ENCODE measurements at regions not wholly inside any gene's neighbourhood (a gene's known extent, or its start where the extent isn't known, plus 50 kb on each side); places are given as distances from the start of the nearest gene placed in this dataset.

GRCh38 chr14:83814896-83815295 lies 1715.0 kb upstream of the FLRT2 start:
- H3K36me3 Mint-ChIP-seq (ENCODE audit: low read depth) = no peaks in the 10 kb centered on the region
- no peak overlapping the region for H3K4me3 Mint-ChIP-seq
- no peaks in the 10 kb centered on the region for H3K27me3 Mint-ChIP-seq
- H3K4me1 Mint-ChIP-seq (ENCODE audit: low read depth) = no peaks in the 10 kb centered on the region
- intact Hi-C loops (cut with micrococcal nuclease) = no loop called here
- no peak overlapping the region for H3K27ac Mint-ChIP-seq
- H3K9me3 Mint-ChIP-seq = peaks cover 24% of the 10 kb centered on the region

DNA sequence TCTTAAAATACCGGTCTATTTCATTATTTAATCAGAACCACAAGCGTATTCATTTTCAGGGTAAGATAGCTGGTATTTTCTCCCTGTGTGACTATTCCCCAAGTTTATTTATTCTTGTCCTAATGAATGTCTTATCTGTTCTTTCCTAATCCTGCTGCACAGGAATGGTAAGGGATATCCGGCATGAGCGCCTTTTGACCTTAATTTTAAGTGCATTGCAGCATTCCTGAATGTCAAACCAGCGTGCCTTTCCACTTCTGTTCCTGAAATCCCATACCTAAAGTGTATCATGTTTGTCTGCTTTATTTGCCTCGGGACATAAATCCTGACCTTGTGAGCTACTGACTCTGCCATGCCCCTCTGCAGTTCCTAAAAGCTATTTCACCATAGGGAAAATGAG lies 1713.2 kb upstream of the FLRT2 start:
- no peaks in the 10 kb centered on the region for H3K4me1 Mint-ChIP-seq (ENCODE audit: low read depth)
- intact Hi-C loops (cut with micrococcal nuclease) = no loop called here
- peaks cover 9% of the 10 kb centered on the region for H3K9me3 Mint-ChIP-seq
- H3K4me3 Mint-ChIP-seq = no peak overlapping the region
- H3K27ac Mint-ChIP-seq = no peak overlapping the region
- no peaks in the 10 kb centered on the region for H3K36me3 Mint-ChIP-seq (ENCODE audit: low read depth)
- H3K27me3 Mint-ChIP-seq = no peaks in the 10 kb centered on the region

GRCh38 chr14:83825843-83826242 lies 1704.1 kb upstream of the FLRT2 start:
- Mint-ChIP-seq H3K27me3 (no peaks in the 10 kb centered on the region), H3K36me3 (ENCODE audit: low read depth) (no peaks in the 10 kb centered on the region), H3K4me3 (no peak overlapping the region), H3K4me1 (ENCODE audit: low read depth) (no peaks in the 10 kb centered on the region), H3K27ac (no peak overlapping the region), H3K9me3 (peaks cover 10% of the 10 kb centered on the region)
- intact Hi-C loops (cut with micrococcal nuclease) = no loop called here

DNA sequence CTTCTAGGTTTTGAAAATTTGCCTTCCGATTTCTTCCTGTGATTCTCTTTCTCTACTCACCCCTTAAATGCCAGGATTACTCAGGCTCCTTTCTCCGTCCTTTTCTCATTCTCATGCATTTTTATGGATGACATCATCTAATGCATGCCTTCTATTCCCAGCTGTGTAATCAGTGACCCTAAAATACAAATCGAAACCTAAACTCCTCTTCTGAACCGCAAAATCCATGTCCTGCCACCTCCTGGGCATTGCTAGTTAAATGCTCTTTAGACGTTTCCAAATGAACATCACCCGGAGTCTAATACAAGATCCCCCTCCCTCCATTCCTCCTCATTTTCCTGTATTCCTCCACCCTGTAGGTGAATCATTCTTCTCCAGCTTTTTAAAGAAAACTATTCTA lies 1703.1 kb upstream of the FLRT2 start:
- Mint-ChIP-seq H3K36me3 (ENCODE audit: low read depth) (no peaks in the 10 kb centered on the region), H3K27ac (no peak overlapping the region), H3K9me3 (peaks cover 10% of the 10 kb centered on the region), H3K4me1 (ENCODE audit: low read depth) (no peaks in the 10 kb centered on the region), H3K27me3 (no peaks in the 10 kb centered on the region), H3K4me3 (no peak overlapping the region)
- intact Hi-C loops (cut with micrococcal nuclease) = no loop called here

DNA sequence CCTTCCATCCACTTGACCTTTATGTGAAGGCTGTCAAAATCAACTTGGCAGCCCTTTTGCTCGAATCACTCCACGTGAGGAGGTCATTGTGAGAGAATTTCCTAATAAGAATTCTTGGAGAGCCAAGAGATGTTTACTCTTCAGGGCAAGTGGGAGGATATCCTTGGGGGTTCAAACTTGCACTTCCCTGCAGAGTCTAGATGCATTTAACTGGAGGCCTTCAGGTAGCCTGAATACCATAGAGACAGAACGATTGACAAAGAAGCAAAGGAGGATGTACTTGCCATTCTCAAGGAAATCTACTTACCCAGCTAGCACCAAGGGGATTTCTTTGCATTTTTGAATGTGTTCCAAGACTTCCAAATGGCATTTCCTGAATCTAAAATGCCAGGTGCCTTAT lies 1702.6 kb upstream of the FLRT2 start:
- Mint-ChIP-seq H3K4me1 (ENCODE audit: low read depth) (no peaks in the 10 kb centered on the region), H3K36me3 (ENCODE audit: low read depth) (no peaks in the 10 kb centered on the region), H3K27ac (no peak overlapping the region), H3K4me3 (no peak overlapping the region), H3K9me3 (peaks cover 10% of the 10 kb centered on the region), H3K27me3 (no peaks in the 10 kb centered on the region)
- intact Hi-C loops (cut with micrococcal nuclease) = no loop called here

- H3K4me3 Mint-ChIP-seq = no peak overlapping the region
- no peak overlapping the region for H3K27ac Mint-ChIP-seq
- H3K9me3 Mint-ChIP-seq = peaks cover 10% of the 10 kb centered on the region
- intact Hi-C loops (cut with micrococcal nuclease) = no loop called here
- H3K27me3 Mint-ChIP-seq = no peaks in the 10 kb centered on the region
- H3K4me1 Mint-ChIP-seq (ENCODE audit: low read depth) = no peaks in the 10 kb centered on the region
- no peaks in the 10 kb centered on the region for H3K36me3 Mint-ChIP-seq (ENCODE audit: low read depth)
Observed at GRCh38 chr14:83828406-83828805, 1701.5 kb upstream of the FLRT2 start.

- Mint-ChIP-seq H3K9me3 (peaks cover 10% of the 10 kb centered on the region), H3K27me3 (no peaks in the 10 kb centered on the region)
- intact Hi-C loops (cut with micrococcal nuclease) = no loop called here
Observed at GRCh38 chr14:83830316-83830715, 1699.6 kb upstream of the FLRT2 start.

DNA sequence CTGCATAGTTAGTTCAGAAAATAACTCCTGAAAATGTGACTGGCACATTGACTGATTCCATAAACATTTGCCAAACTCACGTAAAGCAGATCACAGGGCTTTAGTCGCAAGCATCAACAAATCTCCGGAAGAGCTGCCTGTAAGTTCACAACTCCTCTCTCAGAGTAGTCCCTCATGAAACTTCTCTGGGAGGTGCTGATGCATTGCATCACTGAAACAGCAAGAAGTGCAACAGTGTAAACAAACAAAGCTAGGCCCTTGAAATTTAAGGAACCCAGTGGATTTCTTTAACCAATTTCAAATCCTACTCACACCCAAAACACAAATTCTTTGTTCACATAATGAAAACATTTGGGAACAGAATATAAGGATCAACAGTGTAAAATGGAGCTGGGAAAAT lies 1691.7 kb upstream of the FLRT2 start:
- H3K4me3 Mint-ChIP-seq = no peak overlapping the region
- H3K4me1 Mint-ChIP-seq (ENCODE audit: low read depth) = no peaks in the 10 kb centered on the region
- no peak overlapping the region for H3K27ac Mint-ChIP-seq
- no peaks in the 10 kb centered on the region for H3K27me3 Mint-ChIP-seq
- no peaks in the 10 kb centered on the region for H3K36me3 Mint-ChIP-seq (ENCODE audit: low read depth)
- H3K9me3 Mint-ChIP-seq = no peaks in the 10 kb centered on the region
- intact Hi-C loops (cut with micrococcal nuclease) = no loop called here

More at GRCh38 chr14:83830316-83830715, 1699.6 kb upstream of the FLRT2 start:
- H3K36me3 Mint-ChIP-seq (ENCODE audit: low read depth) = no peaks in the 10 kb centered on the region
- H3K27ac Mint-ChIP-seq = no peak overlapping the region
- no peaks in the 10 kb centered on the region for H3K4me1 Mint-ChIP-seq (ENCODE audit: low read depth)
- H3K4me3 Mint-ChIP-seq = no peak overlapping the region

DNA sequence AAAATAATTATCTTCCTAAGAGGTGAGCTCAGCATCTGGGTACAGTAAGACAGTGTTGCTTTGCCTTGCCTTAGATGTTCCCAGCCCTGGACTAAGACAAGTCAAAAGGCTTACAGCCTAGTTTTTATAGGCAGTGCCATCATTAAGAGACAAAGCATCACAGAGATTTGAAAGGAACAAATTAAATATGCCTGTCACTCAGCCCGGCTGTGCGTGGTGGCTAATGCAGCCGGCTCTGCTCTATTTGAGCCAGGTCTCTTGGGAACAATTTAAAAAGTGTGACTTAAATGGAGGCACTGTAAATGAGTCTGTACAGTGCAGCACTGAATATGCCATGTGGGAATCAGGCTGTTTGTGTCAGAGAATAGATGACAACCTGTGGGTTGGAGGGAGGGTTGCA lies 1687.4 kb upstream of the FLRT2 start:
- no peaks in the 10 kb centered on the region for H3K4me1 Mint-ChIP-seq (ENCODE audit: low read depth)
- no peaks in the 10 kb centered on the region for H3K36me3 Mint-ChIP-seq (ENCODE audit: low read depth)
- no peaks in the 10 kb centered on the region for H3K27me3 Mint-ChIP-seq
- no peak overlapping the region for H3K27ac Mint-ChIP-seq
- no peaks in the 10 kb centered on the region for H3K9me3 Mint-ChIP-seq
- intact Hi-C loops (cut with micrococcal nuclease) = no loop called here
- H3K4me3 Mint-ChIP-seq = no peak overlapping the region

DNA sequence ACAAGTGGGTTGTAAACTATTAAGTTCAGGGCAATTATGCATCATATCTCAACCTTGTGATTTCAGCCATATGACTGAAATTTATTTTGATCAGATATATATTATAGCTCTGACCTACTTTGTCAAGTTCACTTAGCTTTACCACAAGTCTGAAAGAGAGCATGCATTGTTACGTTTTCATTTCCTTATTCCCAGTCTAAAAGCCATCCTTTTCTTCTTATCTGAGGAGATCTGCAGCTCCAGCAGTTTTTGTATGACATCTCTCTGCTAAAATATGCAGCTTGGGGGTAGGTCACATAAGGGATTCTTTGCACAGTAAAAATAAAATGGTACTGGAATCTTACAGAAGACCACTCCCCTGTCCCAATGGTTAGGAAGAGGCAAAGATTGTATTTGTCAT lies 1682.8 kb upstream of the FLRT2 start:
- intact Hi-C loops (cut with micrococcal nuclease) = no loop called here
- Mint-ChIP-seq H3K4me3 (no peak overlapping the region), H3K9me3 (peaks cover 10% of the 10 kb centered on the region), H3K27ac (no peak overlapping the region), H3K36me3 (ENCODE audit: low read depth) (no peaks in the 10 kb centered on the region), H3K4me1 (ENCODE audit: low read depth) (no peaks in the 10 kb centered on the region), H3K27me3 (no peaks in the 10 kb centered on the region)

DNA sequence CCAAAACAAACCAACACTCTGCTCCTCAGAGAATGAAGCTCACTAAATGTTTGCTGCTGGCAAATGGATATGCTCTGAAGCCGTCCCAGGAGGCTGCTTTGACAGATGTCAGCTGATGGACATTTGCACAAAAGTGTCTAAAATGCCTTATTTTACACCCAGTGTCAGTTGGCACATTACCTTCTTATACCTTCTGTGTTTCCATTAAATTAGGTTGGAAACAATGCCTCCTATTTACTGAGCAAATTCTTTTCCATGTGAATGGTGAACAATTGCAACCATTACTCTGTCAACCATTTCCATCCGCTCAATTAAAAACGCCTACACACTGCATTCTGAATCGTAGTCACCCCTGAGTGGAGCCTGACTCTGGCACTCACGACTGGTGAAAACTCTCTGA lies 1679.9 kb upstream of the FLRT2 start:
- Mint-ChIP-seq H3K4me1 (ENCODE audit: low read depth) (no peaks in the 10 kb centered on the region), H3K9me3 (peaks cover 10% of the 10 kb centered on the region), H3K27ac (no peak overlapping the region), H3K36me3 (ENCODE audit: low read depth) (no peaks in the 10 kb centered on the region), H3K27me3 (no peaks in the 10 kb centered on the region), H3K4me3 (no peak overlapping the region)
- intact Hi-C loops (cut with micrococcal nuclease) = no loop called here

GRCh38 chr14:83856334-83856733 lies 1673.6 kb upstream of the FLRT2 start:
- intact Hi-C loops (cut with micrococcal nuclease) = no loop called here
- H3K27me3 Mint-ChIP-seq = no peaks in the 10 kb centered on the region
- H3K27ac Mint-ChIP-seq = no peak overlapping the region
- H3K4me1 Mint-ChIP-seq (ENCODE audit: low read depth) = no peaks in the 10 kb centered on the region
- no peaks in the 10 kb centered on the region for H3K36me3 Mint-ChIP-seq (ENCODE audit: low read depth)
- H3K4me3 Mint-ChIP-seq = no peak overlapping the region
- peaks cover 20% of the 10 kb centered on the region for H3K9me3 Mint-ChIP-seq

- Mint-ChIP-seq H3K4me3 (no peak overlapping the region), H3K9me3 (peaks cover 20% of the 10 kb centered on the region), H3K27ac (no peak overlapping the region), H3K36me3 (ENCODE audit: low read depth) (no peaks in the 10 kb centered on the region), H3K4me1 (ENCODE audit: low read depth) (no peaks in the 10 kb centered on the region), H3K27me3 (no peaks in the 10 kb centered on the region)
- intact Hi-C loops (cut with micrococcal nuclease) = no loop called here
Observed at GRCh38 chr14:83860631-83861155, 1669.3 kb upstream of the FLRT2 start.

DNA sequence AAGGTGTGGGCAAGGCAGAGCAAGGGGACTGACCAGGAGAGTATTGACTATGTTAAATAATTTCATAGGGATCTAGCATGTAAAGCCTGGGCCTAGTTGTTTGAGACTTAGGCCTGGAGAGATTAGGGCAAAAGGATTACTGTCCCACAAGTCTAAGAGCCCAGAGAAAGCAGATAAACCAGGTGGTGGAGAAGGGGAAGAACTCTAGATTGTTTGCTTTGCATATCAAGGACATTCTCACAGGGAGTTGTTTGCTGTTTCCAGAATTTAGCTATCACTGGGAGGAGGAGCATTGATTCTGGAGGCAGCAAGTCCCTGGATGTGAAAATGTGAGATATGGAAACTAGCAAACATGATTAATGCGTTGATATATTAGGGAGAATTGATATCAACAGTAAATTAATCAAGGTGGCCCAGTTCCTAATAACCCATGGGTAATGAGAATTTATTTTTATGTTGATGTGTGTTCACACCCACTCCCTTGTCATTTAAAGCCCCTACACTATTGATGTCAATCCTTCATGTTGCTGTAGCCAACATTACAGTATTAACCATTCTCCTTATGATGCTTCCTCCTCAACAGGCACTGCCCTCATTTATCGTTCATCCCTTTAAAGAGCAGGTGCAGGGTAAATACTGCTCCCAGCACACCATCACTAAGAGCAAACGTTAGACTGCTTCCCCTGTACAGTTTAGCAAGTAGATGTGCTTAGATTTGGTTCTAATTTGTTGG lies 1666.7 kb upstream of the FLRT2 start:
- intact Hi-C loops (cut with micrococcal nuclease) = no loop called here
- no peak overlapping the region for H3K4me3 Mint-ChIP-seq
- H3K27me3 Mint-ChIP-seq = no peaks in the 10 kb centered on the region
- no peak overlapping the region for H3K27ac Mint-ChIP-seq
- H3K36me3 Mint-ChIP-seq (ENCODE audit: low read depth) = no peaks in the 10 kb centered on the region
- H3K9me3 Mint-ChIP-seq = peaks cover 6% of the 10 kb centered on the region
- no peaks in the 10 kb centered on the region for H3K4me1 Mint-ChIP-seq (ENCODE audit: low read depth)

GRCh38 chr14:83864106-83864505 lies 1665.8 kb upstream of the FLRT2 start:
- H3K9me3 Mint-ChIP-seq = no peaks in the 10 kb centered on the region
- H3K4me3 Mint-ChIP-seq = no peak overlapping the region
- no peak overlapping the region for H3K27ac Mint-ChIP-seq
- no peaks in the 10 kb centered on the region for H3K27me3 Mint-ChIP-seq
- no peaks in the 10 kb centered on the region for H3K4me1 Mint-ChIP-seq (ENCODE audit: low read depth)
- H3K36me3 Mint-ChIP-seq (ENCODE audit: low read depth) = no peaks in the 10 kb centered on the region
- intact Hi-C loops (cut with micrococcal nuclease) = no loop called here
